Body of pancreas (tissue), 4 donors: ENCODE measurements at regions not wholly inside any gene's neighbourhood (a gene's known extent, or its start where the extent isn't known, plus 50 kb on each side); places are given as distances from the start of the nearest gene placed in this dataset.

Source experiments
- ATAC-seq: fragments of 150-250 bp; one replicate; pipeline ENCODE4 v1.9.1; 2016
- DNase-seq, 4 donors: peaks; one replicate each; pipeline ENCODE4 v3.0.0-alpha.2; 2019
- H3K27ac ChIP-seq, 4 donors: fragments of 200-600 bp; sonication (generic); 1 replicate in 3 of 4; 2 replicates in 1 of 4; pipeline versions ENCODE4 v1.5.1 to v1.6.1; 2016 to 2019; ENCODE audit warnings: mild to moderate bottlenecking in 1 of 4, mixed read lengths in 1 of 4, moderate library complexity in 1 of 4
- H3K27me3 ChIP-seq, 2 donors: fragments of 200-600 bp; sonication (generic); one replicate each; pipeline ENCODE4 v1.6.0; 2016; ENCODE audit warnings: mild to moderate bottlenecking in 1 of 2
- H3K36me3 ChIP-seq, 2 donors: fragments of 200-600 bp; sonication (generic); replicated peaks in 1 of 2; 2 replicates each; pipeline ENCODE4 v1.5.1; 2016; ENCODE audit warnings: low read depth in 2 of 2; ENCODE audit not compliant: insufficient read depth in 1 of 2
- H3K4me1 ChIP-seq: fragments of 200-600 bp; sonication (generic); one replicate; pipeline ENCODE4 v1.6.0; 2016
- H3K4me3 ChIP-seq, 2 donors: fragments of 200-600 bp; sonication (generic); 1 replicate in 1 of 2; 2 replicates in 1 of 2; pipeline ENCODE4 v1.5.1; 2016 to 2019
- H3K9me3 ChIP-seq, 3 donors: fragments of 200-600 bp; sonication (generic); 1 replicate in 2 of 3; 2 replicates in 1 of 3; pipeline ENCODE4 v1.5.1; 2016
- CTCF ChIP-seq, 7 experiments: fragments of 450-650 bp in 4 of 7; fragments of 200-600 bp in 3 of 7; sonication (generic) in 3 of 7; IDR thresholded peaks; one replicate each; pipeline ENCODE4 v1.5.1; 2016 to 2019; ENCODE audit warnings: antibody characterized with exemption in 7 of 7
- POLR2A ChIP-seq, 3 donors: fragments of 450-650 bp; IDR thresholded peaks; one replicate each; pipeline ENCODE4 v1.6.1; 2016; ENCODE audit warnings: antibody characterized with exemption in 3 of 3, mild to moderate bottlenecking in 2 of 3
- WGBS, 2 donors: methylation state at CpG; one replicate each; pipeline ENCODE4 v1.1.5; 2017; 5-methylcytosine and 5-hydroxymethylcytosine counted together
- intact Hi-C: fragments of 100-400 bp; cut with DNase I; formaldehyde crosslinking; loops from one replicate; pipeline ENCODE4 v1.15.1; 2023

- Histone ChIP-seq H3K9me3 (peaks cover 0 to 7% (median 0%) of the 10 kb centered on the region in 3 donors), H3K36me3 (no peaks in the 10 kb centered on the region), H3K4me1 (no peaks in the 10 kb centered on the region), H3K27me3 (no peaks in the 10 kb centered on the region), H3K27ac (no peak overlapping the region), H3K4me3 (no peak overlapping the region)
- intact Hi-C loops: no loop called here
- no peak for ATAC-seq
- 58 to 79% methylated on average over 2 of the region's 2 CpGs for WGBS, 2 donors
- no peak for TF ChIP-seq POLR2A (IDR thresholded peaks at IDR 0.05)
- no peak for TF ChIP-seq CTCF (IDR thresholded peaks at IDR 0.05)
- DNase-seq: no peak
Measured at GRCh38 chr2:48148841-48149430, 165.5 kb upstream of the FOXN2 start.

GRCh38 chr2:48157150-48157549 is 157.3 kb upstream of the FOXN2 start:
- H3K27me3 ChIP-seq: no peaks in the 10 kb centered on the region
- no peak for TF ChIP-seq POLR2A (IDR thresholded peaks at IDR 0.05)
- no peak for TF ChIP-seq CTCF (IDR thresholded peaks at IDR 0.05)
- no peak overlapping the region for H3K4me3 ChIP-seq
- DNase-seq (no peak), ATAC-seq (no peak)
- no peaks in the 10 kb centered on the region for H3K36me3 ChIP-seq
- H3K9me3 ChIP-seq: peaks cover 0 to 7% (median 0%) of the 10 kb centered on the region in 3 donors
- no peak overlapping the region for H3K27ac ChIP-seq
- H3K4me1 ChIP-seq: no peaks in the 10 kb centered on the region
- intact Hi-C loops: no loop called here

- intact Hi-C loops: no loop called here
- ATAC-seq (no peak), DNase-seq (no peak)
- no peaks in the 10 kb centered on the region for H3K36me3 ChIP-seq
- no peak for TF ChIP-seq CTCF (IDR thresholded peaks at IDR 0.05)
- TF ChIP-seq POLR2A (IDR thresholded peaks at IDR 0.05): no peak
- H3K27ac ChIP-seq: no peak overlapping the region
- no peaks in the 10 kb centered on the region for H3K27me3 ChIP-seq
- 32 to 51% methylated on average over 2 of the region's 2 CpGs for WGBS, 2 donors
- no peaks in the 10 kb centered on the region for H3K4me1 ChIP-seq
- H3K9me3 ChIP-seq: peaks cover 0 to 3% (median 0%) of the 10 kb centered on the region in 3 donors
- H3K4me3 ChIP-seq: no peak overlapping the region
Measured at GRCh38 chr2:48161628-48162027, 152.9 kb upstream of the FOXN2 start.

- Histone ChIP-seq H3K4me1 (no peaks in the 10 kb centered on the region), H3K4me3 (no peak overlapping the region), H3K27ac (no peak overlapping the region), H3K9me3 (no peaks in the 10 kb centered on the region), H3K36me3 (no peaks in the 10 kb centered on the region), H3K27me3 (no peaks in the 10 kb centered on the region)
- DNase-seq (no peak), ATAC-seq (no peak)
- TF ChIP-seq CTCF (IDR thresholded peaks at IDR 0.05): no peak
- no peak for TF ChIP-seq POLR2A (IDR thresholded peaks at IDR 0.05)
- intact Hi-C loops: no loop called here
Measured at GRCh38 chr2:48162742-48163141, 151.7 kb upstream of the FOXN2 start.

GRCh38 chr2:48165070-48165753 is 149.3 kb upstream of the FOXN2 start:
- H3K36me3 ChIP-seq: no peaks in the 10 kb centered on the region
- no peak for TF ChIP-seq POLR2A (IDR thresholded peaks at IDR 0.05)
- TF ChIP-seq CTCF (IDR thresholded peaks at IDR 0.05): no peak
- no peaks in the 10 kb centered on the region for H3K27me3 ChIP-seq
- intact Hi-C loops: no loop called here
- DNase-seq: no peak
- no peaks in the 10 kb centered on the region for H3K9me3 ChIP-seq
- WGBS, 2 donors: 71 to 84% methylated on average over 3 of the region's 3 CpGs
- no peak for ATAC-seq
- no peak overlapping the region for H3K4me3 ChIP-seq
- H3K4me1 ChIP-seq: no peaks in the 10 kb centered on the region
- no peak overlapping the region for H3K27ac ChIP-seq
